ENCODE measurements at regions not wholly inside any gene's neighbourhood (a gene's known extent, or its start where the extent isn't known, plus 50 kb on each side); places are given as distances from the start of the nearest gene placed in this dataset.
"Not testable (repeated sequence)": the region's sequence is repeated elsewhere in the genome, so short reads cannot be mapped to it uniquely, and the experiment has no call there.

GRCh38 chr5:13143214-13143613 is 801.3 kb downstream of the DNAH5 start:
- no peak for DNase-seq
- H3K36me3 Mint-ChIP-seq (ENCODE audit: low read depth) = no peaks in the 10 kb centered on the region
- H3K27ac Mint-ChIP-seq = no peak overlapping the region
- H3K9me3 Mint-ChIP-seq = peaks cover 19% of the 10 kb centered on the region
- H3K4me3 Mint-ChIP-seq = no peak overlapping the region
- H3K27me3 Mint-ChIP-seq (ENCODE audit: insufficient read depth) = peaks cover under 1% of the 10 kb centered on the region; the same call in 1 of the 2 replicates
- no peaks in the 10 kb centered on the region for H3K4me1 Mint-ChIP-seq (ENCODE audit: low read depth)
- TF ChIP-seq CTCF (IDR thresholded peaks at IDR 0.05) = no peak

- H3K4me3 Mint-ChIP-seq = no peak overlapping the region
- H3K4me1 Mint-ChIP-seq (ENCODE audit: low read depth) = no peaks in the 10 kb centered on the region
- DNase-seq = no peak
- no peaks in the 10 kb centered on the region for H3K27me3 Mint-ChIP-seq (ENCODE audit: insufficient read depth)
- no peak overlapping the region for H3K27ac Mint-ChIP-seq
- no peaks in the 10 kb centered on the region for H3K36me3 Mint-ChIP-seq (ENCODE audit: low read depth)
- peaks cover 24% of the 10 kb centered on the region for H3K9me3 Mint-ChIP-seq
- no peak for TF ChIP-seq CTCF (IDR thresholded peaks at IDR 0.05)
These were observed 810.5 kb downstream of the DNAH5 start for GRCh38 chr5:13133951-13134350.

GRCh38 chr5:13115476-13115875 is 829.0 kb downstream of the DNAH5 start:
- H3K36me3 Mint-ChIP-seq (ENCODE audit: low read depth) = no peaks in the 10 kb centered on the region
- no peak for TF ChIP-seq CTCF (IDR thresholded peaks at IDR 0.05)
- H3K4me1 Mint-ChIP-seq (ENCODE audit: low read depth) = no peaks in the 10 kb centered on the region
- H3K27me3 Mint-ChIP-seq (ENCODE audit: insufficient read depth) = no peaks in the 10 kb centered on the region
- no peak for DNase-seq
- peaks cover 24% of the 10 kb centered on the region for H3K9me3 Mint-ChIP-seq
- no peak overlapping the region for H3K4me3 Mint-ChIP-seq
- no peak overlapping the region for H3K27ac Mint-ChIP-seq

GRCh38 chr5:13108265-13108664 is 836.2 kb downstream of the DNAH5 start:
- H3K4me1 Mint-ChIP-seq (ENCODE audit: low read depth) = no peaks in the 10 kb centered on the region
- H3K9me3 Mint-ChIP-seq = peaks cover 14% of the 10 kb centered on the region
- no peak overlapping the region for H3K4me3 Mint-ChIP-seq
- DNase-seq = no peak
- TF ChIP-seq CTCF (IDR thresholded peaks at IDR 0.05) = no peak
- no peaks in the 10 kb centered on the region; the same call in 1 of the 2 replicates for H3K27me3 Mint-ChIP-seq (ENCODE audit: insufficient read depth)
- H3K36me3 Mint-ChIP-seq (ENCODE audit: low read depth) = no peaks in the 10 kb centered on the region
- no peak overlapping the region for H3K27ac Mint-ChIP-seq

- no peaks in the 10 kb centered on the region for H3K4me1 Mint-ChIP-seq (ENCODE audit: low read depth)
- no peak overlapping the region for H3K27ac Mint-ChIP-seq
- no peaks in the 10 kb centered on the region; the same call in 1 of the 2 replicates for H3K27me3 Mint-ChIP-seq (ENCODE audit: insufficient read depth)
- DNase-seq = no peak
- no peak for TF ChIP-seq CTCF (IDR thresholded peaks at IDR 0.05)
- no peaks in the 10 kb centered on the region for H3K36me3 Mint-ChIP-seq (ENCODE audit: low read depth)
- no peak overlapping the region for H3K4me3 Mint-ChIP-seq
- H3K9me3 Mint-ChIP-seq = peaks cover 19% of the 10 kb centered on the region
These were observed 837.0 kb downstream of the DNAH5 start for GRCh38 chr5:13107537-13107936.

- TF ChIP-seq CTCF (IDR thresholded peaks at IDR 0.05) = no peak
- H3K4me3 Mint-ChIP-seq = no peak overlapping the region
- no peaks in the 10 kb centered on the region for H3K4me1 Mint-ChIP-seq (ENCODE audit: low read depth)
- no peaks in the 10 kb centered on the region for H3K36me3 Mint-ChIP-seq (ENCODE audit: low read depth)
- H3K27me3 Mint-ChIP-seq (ENCODE audit: insufficient read depth) = no peaks in the 10 kb centered on the region; the same call in 1 of the 2 replicates
- peaks cover 31% of the 10 kb centered on the region for H3K9me3 Mint-ChIP-seq
- DNase-seq = no peak
- H3K27ac Mint-ChIP-seq = no peak overlapping the region
These were observed 863.4 kb downstream of the DNAH5 start for GRCh38 chr5:13081116-13081515.

GRCh38 chr5:13072936-13073335 is 871.6 kb downstream of the DNAH5 start:
- H3K27ac Mint-ChIP-seq; DNase-seq; H3K4me1 Mint-ChIP-seq (ENCODE audit: low read depth); H3K36me3 Mint-ChIP-seq (ENCODE audit: low read depth); H3K27me3 Mint-ChIP-seq (ENCODE audit: insufficient read depth); H3K4me3 Mint-ChIP-seq: not testable (repeated sequence)
- H3K9me3 Mint-ChIP-seq = peaks cover 43% of the 10 kb centered on the region
